RWPE1 (cell line): ENCODE measurements at regions not wholly inside any gene's neighbourhood (a gene's known extent, or its start where the extent isn't known, plus 50 kb on each side); places are given as distances from the start of the nearest gene placed in this dataset.

Experiments used
- CTCF ChIA-PET: fragments of 350-600 bp; sonication (Branson Sonifier 250); formaldehyde crosslinking; extraction: SDS; loops from one replicate; lab custom pipeline; 2021; lab: Yijun Ruan, JAX
- POLR2A ChIA-PET: fragments of 400-600 bp; formaldehyde crosslinking; extraction: SDS; loops from one replicate; lab custom pipeline; 2020; ENCODE audit warnings: antibody characterized with exemption; ENCODE audit not compliant: low non-redundant PET; lab: Yijun Ruan, JAX
- DNase-seq: peaks from one replicate; pipeline ENCODE4 v3.0.0; 2012; ENCODE audit warnings: low spot score
- H3K27ac ChIP-seq: fragments of 450-650 bp; 2 replicates; pipeline ENCODE4 v1.5.1; 2017
- CTCF ChIP-seq: fragments of 450-650 bp; conservative IDR thresholded peaks from 2 replicates; pipeline ENCODE4 v1.5.1; 2017; ENCODE audit warnings: low read depth, mild to moderate bottlenecking

GRCh38 chr5:67364381-67364970, 167.9 kb upstream of the CD180 start:
- ChIA-PET POLR2A (no interaction called here), CTCF (interaction anchor here (0.5 to 0.7 kb wide), 3 partner anchors 46 to 92 kb away, joined by 4 to 5 read pairs (median 4); no protein-coding TSS in a partner anchor)
- no peak overlapping the region for H3K27ac ChIP-seq
- TF ChIP-seq CTCF = no peak
- DNase-seq = no peak

GRCh38 chr5:67363963-67364362, 167.4 kb upstream of the CD180 start:
- no peak for TF ChIP-seq CTCF
- CTCF ChIA-PET = interaction anchor here (0.6 kb wide), 1 partner anchor 91 kb away, joined by 5 read pairs; no protein-coding TSS in a partner anchor
- DNase-seq = no peak
- H3K27ac ChIP-seq = no peak overlapping the region
- POLR2A ChIA-PET = no interaction called here

- POLR2A ChIA-PET = no interaction called here
- CTCF ChIA-PET = no interaction called here
- no peak for DNase-seq
- no peak for TF ChIP-seq CTCF
- H3K27ac ChIP-seq = no peak overlapping the region
Observed at GRCh38 chr5:67363180-67363709, 166.6 kb upstream of the CD180 start.

GRCh38 chr5:67361932-67362729, 165.5 kb upstream of the CD180 start:
- TF ChIP-seq CTCF = no peak
- no peak overlapping the region for H3K27ac ChIP-seq
- ChIA-PET POLR2A (no interaction called here), CTCF (interaction anchor here (0.6 kb wide), 1 partner anchor 530 kb away, joined by 3 read pairs; no protein-coding TSS in a partner anchor)
- DNase-seq = no peak

GRCh38 chr5:67360047-67360446, 163.4 kb upstream of the CD180 start:
- H3K27ac ChIP-seq = no peak overlapping the region
- POLR2A ChIA-PET = no interaction called here
- no peak for TF ChIP-seq CTCF
- no peak for DNase-seq
- CTCF ChIA-PET = no interaction called here

GRCh38 chr5:67358186-67358585, 161.6 kb upstream of the CD180 start:
- TF ChIP-seq CTCF = no peak
- no peak for DNase-seq
- H3K27ac ChIP-seq = no peak overlapping the region
- POLR2A ChIA-PET = no interaction called here
- CTCF ChIA-PET = no interaction called here
